Adrenal gland (tissue), 5 donors: ENCODE measurements at regions not wholly inside any gene's neighbourhood (a gene's known extent, or its start where the extent isn't known, plus 50 kb on each side); places are given as distances from the start of the nearest gene placed in this dataset.

ENCODE experiments used
- CTCF ChIP-seq, 6 experiments: fragments of 450-650 bp in 4 of 6; fragments of 200-600 bp in 2 of 6; sonication (generic) in 1 of 6; IDR thresholded peaks; 1 replicate in 5 of 6; 2 replicates in 1 of 6; pipeline versions ENCODE4 v1.5.1 to v1.8.0; 2016 to 2021; ENCODE audit warnings: antibody characterized with exemption in 6 of 6, mild to moderate bottlenecking in 2 of 6, moderate library complexity in 1 of 6
- POLR2A ChIP-seq, 2 donors: fragments of 450-650 bp; IDR thresholded peaks; one replicate each; pipeline ENCODE4 v1.6.1; 2017; ENCODE audit warnings: antibody characterized with exemption in 2 of 2, mild to moderate bottlenecking in 2 of 2, moderate library complexity in 1 of 2
- donor health status: DM: no; HTN: no; CAD: no.

DNA sequence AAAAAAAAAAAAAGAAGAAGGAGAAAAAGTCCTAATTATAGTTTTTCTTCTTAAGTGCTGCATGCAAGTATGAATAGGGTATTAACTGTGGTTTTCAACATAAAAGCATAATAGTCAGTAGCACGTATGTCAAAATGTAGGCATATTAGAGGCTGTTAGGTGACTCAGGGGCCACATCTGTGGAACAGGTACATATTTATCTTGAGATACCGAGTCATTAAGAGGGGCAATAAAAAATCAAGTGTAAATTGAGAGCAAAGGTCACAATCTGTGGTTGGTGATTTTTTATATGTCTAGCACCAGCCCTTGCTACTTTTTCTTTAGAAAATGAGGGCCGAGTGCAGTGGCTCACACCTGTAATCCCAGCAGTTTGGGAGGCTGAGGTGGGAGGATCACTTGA lies 1113.8 kb upstream of the RBFOX1 start:
- TF ChIP-seq CTCF (IDR thresholded peaks at IDR 0.05) (no peak), POLR2A (IDR thresholded peaks at IDR 0.05) (no peak)
